ENCODE measurements at regions not wholly inside any gene's neighbourhood (a gene's known extent, or its start where the extent isn't known, plus 50 kb on each side); places are given as distances from the start of the nearest gene placed in this dataset.

DNA sequence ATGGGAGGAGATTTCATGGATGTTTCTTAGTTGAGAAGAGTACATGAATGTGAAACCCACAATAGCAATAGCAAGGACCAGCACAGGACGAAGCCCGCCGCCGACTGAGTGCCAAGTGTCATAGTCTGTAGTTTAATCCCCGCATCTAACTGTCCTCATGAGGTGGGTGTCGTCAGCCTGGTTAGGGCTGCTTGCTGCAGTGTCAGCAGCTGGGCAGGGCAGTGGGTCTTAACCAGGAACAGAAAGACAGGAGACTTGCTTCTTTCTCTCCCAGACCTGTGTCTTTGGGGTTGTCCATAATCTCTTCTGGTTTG, 146.6 kb downstream of the VAPA start:
- no peak overlapping the region for H3K27ac ChIP-seq (ENCODE audit: low read depth, low read length)

DNA sequence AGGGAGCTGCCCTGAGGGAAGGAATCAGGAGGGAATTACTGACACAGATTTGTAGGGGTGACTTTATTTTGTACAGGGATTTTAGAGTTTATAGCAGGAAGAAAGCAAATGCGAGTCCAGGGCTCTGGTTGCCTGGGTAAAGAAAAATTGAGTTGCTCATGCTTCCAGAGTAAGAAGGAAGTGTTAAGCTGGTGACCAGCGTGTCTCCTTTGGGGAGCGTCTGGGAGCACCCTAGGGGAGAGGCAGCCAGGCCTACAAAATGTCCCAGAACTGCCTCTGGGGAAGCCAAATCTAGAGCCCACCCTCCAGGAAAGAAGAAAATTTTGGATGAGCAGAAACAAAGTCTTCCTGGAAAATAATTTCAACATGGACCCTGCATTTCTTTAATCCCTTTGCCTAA, 147.0 kb downstream of the VAPA start:
- Histone ChIP-seq H4K8ac (ENCODE audit: low read depth, low read length) (no peak overlapping the region), H3K9ac (ENCODE audit: low read length) (no peak overlapping the region), H2AK5ac (ENCODE audit: low read length) (no peak overlapping the region), H3K56ac (ENCODE audit: low read length) (no peak overlapping the region), H3K4me3 (ENCODE audit: low read length) (no peak overlapping the region), H3K79me1 (ENCODE audit: low read length) (no peaks in the 10 kb centered on the region), H3K27me3 (ENCODE audit: insufficient read depth, low read length, poor library complexity) (no peaks in the 10 kb centered on the region), H2BK15ac (replicated peaks; ENCODE audit: low read depth) (no peak overlapping the region), H3K23ac (ENCODE audit: low read length) (no peak overlapping the region), H2BK120ac (ENCODE audit: low read depth, low read length) (no peak overlapping the region), H4K5ac (ENCODE audit: low read length) (no peak overlapping the region), H2BK5ac (ENCODE audit: low read length) (no peak overlapping the region), H3K36me3 (ENCODE audit: control insufficient read depth, insufficient read depth, low read length) (no peaks in the 10 kb centered on the region), H3K4me2 (ENCODE audit: low read length) (no peak overlapping the region), H3K4ac (ENCODE audit: low read depth, low read length) (no peak overlapping the region), H3K18ac (ENCODE audit: low read length) (no peak overlapping the region), H3K27ac (ENCODE audit: low read depth, low read length) (no peak overlapping the region), H3K79me2 (ENCODE audit: control insufficient read depth, insufficient read depth, low read length) (no peaks in the 10 kb centered on the region), H3K4me1 (ENCODE audit: control insufficient read depth, low read depth, low read length) (no peaks in the 10 kb centered on the region)
- DNase-seq, result no peak
- no CpG with 5 or more reads among the region's 3 CpGs for WGBS (ENCODE audit: extremely low coverage, insufficient coverage, low lambda C conversion rate)

More for the DNA sequence above, 146.6 kb downstream of the VAPA start:
- Histone ChIP-seq H3K18ac (ENCODE audit: low read length) (no peak overlapping the region), H3K27me3 (ENCODE audit: insufficient read depth, low read length, poor library complexity) (no peaks in the 10 kb centered on the region), H3K4ac (ENCODE audit: low read depth, low read length) (no peak overlapping the region), H3K79me1 (ENCODE audit: low read length) (no peaks in the 10 kb centered on the region), H3K36me3 (ENCODE audit: control insufficient read depth, insufficient read depth, low read length) (no peaks in the 10 kb centered on the region), H3K23ac (ENCODE audit: low read length) (no peak overlapping the region), H2BK15ac (replicated peaks; ENCODE audit: low read depth) (no peak overlapping the region), H3K9ac (ENCODE audit: low read length) (no peak overlapping the region), H2AK5ac (ENCODE audit: low read length) (no peak overlapping the region), H3K4me2 (ENCODE audit: low read length) (no peak overlapping the region), H2BK120ac (ENCODE audit: low read depth, low read length) (no peak overlapping the region), H3K4me3 (ENCODE audit: low read length) (no peak overlapping the region), H3K4me1 (ENCODE audit: control insufficient read depth, low read depth, low read length) (no peaks in the 10 kb centered on the region), H3K79me2 (ENCODE audit: control insufficient read depth, insufficient read depth, low read length) (no peaks in the 10 kb centered on the region), H4K8ac (ENCODE audit: low read depth, low read length) (no peak overlapping the region), H4K5ac (ENCODE audit: low read length) (no peak overlapping the region), H2BK5ac (ENCODE audit: low read length) (no peak overlapping the region), H3K56ac (ENCODE audit: low read length) (no peak overlapping the region)
- WGBS (ENCODE audit: extremely low coverage, insufficient coverage, low lambda C conversion rate), result no CpG with 5 or more reads among the region's 6 CpGs
- no peak for DNase-seq

DNA sequence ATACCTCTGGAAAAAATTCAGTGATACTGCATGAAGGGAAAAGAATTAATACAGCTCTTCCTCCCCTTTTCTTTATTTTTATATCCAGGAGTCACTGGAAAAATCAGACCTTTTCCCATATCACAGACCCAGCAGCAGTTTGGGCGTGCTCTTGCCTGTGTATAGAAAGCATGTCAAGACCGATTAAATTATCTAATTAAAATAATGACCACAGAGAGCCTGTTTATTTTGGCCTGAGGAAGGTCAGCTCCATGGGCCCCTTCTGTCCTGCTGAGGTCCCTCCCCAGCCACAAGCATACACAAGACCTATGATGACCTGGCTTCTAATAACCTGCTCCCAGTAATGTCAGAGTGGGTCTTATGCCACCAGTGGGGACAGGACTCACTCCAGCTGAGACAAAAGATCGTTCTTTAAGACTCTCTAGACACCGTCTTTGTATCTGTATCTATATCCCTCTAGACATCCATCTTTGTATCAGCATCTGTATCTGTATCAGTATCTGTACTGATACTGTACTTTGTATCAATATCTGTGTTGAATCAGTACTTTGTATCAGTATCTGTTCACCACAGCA, 147.8 kb downstream of the VAPA start:
- H3K18ac ChIP-seq (ENCODE audit: low read length), result no peak overlapping the region
- no peaks in the 10 kb centered on the region for H3K4me1 ChIP-seq (ENCODE audit: control insufficient read depth, low read depth, low read length)
- no peaks in the 10 kb centered on the region for H3K27me3 ChIP-seq (ENCODE audit: insufficient read depth, low read length, poor library complexity)
- DNase-seq, result no peak
- H2BK5ac ChIP-seq (ENCODE audit: low read length), result no peak overlapping the region
- H2AK5ac ChIP-seq (ENCODE audit: low read length), result no peak overlapping the region
- no peaks in the 10 kb centered on the region for H3K79me2 ChIP-seq (ENCODE audit: control insufficient read depth, insufficient read depth, low read length)
- no peak overlapping the region for H3K9ac ChIP-seq (ENCODE audit: low read length)
- H3K27ac ChIP-seq (ENCODE audit: low read depth, low read length), result no peak overlapping the region
- no peak overlapping the region for H4K5ac ChIP-seq (ENCODE audit: low read length)
- H3K4me3 ChIP-seq (ENCODE audit: low read length), result no peak overlapping the region
- no peak overlapping the region for H3K4ac ChIP-seq (ENCODE audit: low read depth, low read length)
- H3K36me3 ChIP-seq (ENCODE audit: control insufficient read depth, insufficient read depth, low read length), result no peaks in the 10 kb centered on the region
- no peak overlapping the region for H3K56ac ChIP-seq (ENCODE audit: low read length)
- H3K4me2 ChIP-seq (ENCODE audit: low read length), result no peak overlapping the region
- H4K8ac ChIP-seq (ENCODE audit: low read depth, low read length), result no peak overlapping the region
- H2BK15ac ChIP-seq (replicated peaks; ENCODE audit: low read depth), result no peak overlapping the region
- no peaks in the 10 kb centered on the region for H3K79me1 ChIP-seq (ENCODE audit: low read length)
- no peak overlapping the region for H3K23ac ChIP-seq (ENCODE audit: low read length)
- no peak overlapping the region for H2BK120ac ChIP-seq (ENCODE audit: low read depth, low read length)
- WGBS (ENCODE audit: extremely low coverage, insufficient coverage, low lambda C conversion rate), result no CpG with 5 or more reads among the region's 4 CpGs

DNA sequence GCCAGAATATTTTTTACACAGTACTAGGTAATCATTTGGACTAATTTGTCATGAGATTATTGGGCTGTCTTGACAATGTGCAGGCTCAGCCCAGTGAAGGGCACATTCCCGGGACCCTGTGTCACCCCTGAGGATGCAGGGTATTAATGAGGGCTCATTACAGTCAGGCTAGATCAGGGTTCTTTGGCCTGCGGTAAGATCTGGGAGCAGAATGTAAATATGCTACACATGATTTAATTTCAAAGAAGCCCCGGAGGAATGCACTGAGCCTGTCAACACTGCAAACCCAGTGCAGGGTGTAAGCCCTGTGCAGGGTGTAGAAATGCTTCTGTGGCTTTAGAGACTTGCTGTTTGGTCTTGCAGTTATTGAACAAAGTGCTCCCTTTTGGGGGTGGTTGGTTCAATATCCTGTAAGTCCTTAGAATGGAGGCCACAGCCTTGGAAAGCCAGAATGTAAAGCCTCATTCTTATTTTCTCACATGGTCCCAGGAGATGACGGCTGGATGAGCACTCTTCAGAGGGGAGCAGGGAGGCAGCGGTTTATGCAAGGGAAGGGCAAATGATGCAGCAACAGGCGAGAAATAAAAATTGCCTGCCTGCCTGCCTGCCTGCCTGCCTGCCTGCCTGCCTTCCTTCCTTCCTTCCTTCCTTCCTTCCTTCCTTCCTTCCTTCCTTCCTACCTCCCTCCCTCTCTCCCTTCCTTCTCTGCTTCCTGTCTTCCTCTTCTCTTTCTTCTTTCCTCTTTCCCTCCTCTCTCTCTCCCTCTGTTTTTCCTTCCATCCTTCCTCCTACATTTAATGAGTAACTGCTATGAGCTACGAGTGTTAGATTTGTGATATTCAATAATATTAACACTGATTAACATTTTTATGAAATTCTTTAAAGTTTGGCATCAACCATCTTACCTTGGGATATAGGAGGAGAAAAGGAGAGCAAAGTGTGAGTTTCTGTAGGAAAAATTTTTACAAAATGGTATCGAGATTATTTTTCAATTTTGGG, 148.8 kb downstream of the VAPA start:
- Histone ChIP-seq H2AK5ac (ENCODE audit: low read length) (no peak overlapping the region), H3K18ac (ENCODE audit: low read length) (no peak overlapping the region), H2BK15ac (replicated peaks; ENCODE audit: low read depth) (no peak overlapping the region), H4K8ac (ENCODE audit: low read depth, low read length) (no peak overlapping the region), H2BK5ac (ENCODE audit: low read length) (no peak overlapping the region), H2BK120ac (ENCODE audit: low read depth, low read length) (no peak overlapping the region), H3K4me1 (ENCODE audit: control insufficient read depth, low read depth, low read length) (no peaks in the 10 kb centered on the region), H3K4me2 (ENCODE audit: low read length) (no peak overlapping the region), H4K5ac (ENCODE audit: low read length) (no peak overlapping the region), H3K9ac (ENCODE audit: low read length) (no peak overlapping the region), H3K27me3 (ENCODE audit: insufficient read depth, low read length, poor library complexity) (no peaks in the 10 kb centered on the region), H3K79me2 (ENCODE audit: control insufficient read depth, insufficient read depth, low read length) (no peaks in the 10 kb centered on the region), H3K36me3 (ENCODE audit: control insufficient read depth, insufficient read depth, low read length) (no peaks in the 10 kb centered on the region), H3K56ac (ENCODE audit: low read length) (no peak overlapping the region), H3K27ac (ENCODE audit: low read depth, low read length) (no peak overlapping the region), H3K79me1 (ENCODE audit: low read length) (no peaks in the 10 kb centered on the region), H3K4ac (ENCODE audit: low read depth, low read length) (no peak overlapping the region), H3K23ac (ENCODE audit: low read length) (no peak overlapping the region), H3K4me3 (ENCODE audit: low read length) (no peak overlapping the region)
- no peak for DNase-seq
- WGBS (ENCODE audit: extremely low coverage, insufficient coverage, low lambda C conversion rate), result no CpG with 5 or more reads among the region's 8 CpGs

DNA sequence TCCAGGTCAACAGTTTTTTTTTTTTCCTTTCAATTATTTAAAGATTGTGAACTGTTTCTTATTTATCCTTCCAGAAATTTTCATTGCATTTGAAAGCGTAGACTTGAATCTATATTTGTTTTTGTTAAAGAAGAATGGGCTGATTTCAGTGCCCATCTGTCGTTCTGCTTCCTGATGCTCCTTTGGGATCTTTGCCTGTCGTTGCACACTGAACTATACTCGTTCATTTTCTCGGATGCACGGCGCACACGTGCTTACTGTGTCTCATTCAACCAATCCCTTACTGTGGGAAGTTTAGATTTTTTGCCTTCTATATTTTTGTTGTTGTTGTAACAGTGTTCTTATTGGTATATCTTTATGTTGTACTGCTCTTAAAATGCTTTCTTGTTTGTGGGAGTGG, 149.7 kb downstream of the VAPA start:
- Histone ChIP-seq H2BK15ac (replicated peaks; ENCODE audit: low read depth) (no peak overlapping the region), H3K79me2 (ENCODE audit: control insufficient read depth, insufficient read depth, low read length) (no peaks in the 10 kb centered on the region), H3K27ac (ENCODE audit: low read depth, low read length) (no peak overlapping the region), H3K9ac (ENCODE audit: low read length) (no peak overlapping the region), H3K4me2 (ENCODE audit: low read length) (no peak overlapping the region), H2BK120ac (ENCODE audit: low read depth, low read length) (no peak overlapping the region), H3K27me3 (ENCODE audit: insufficient read depth, low read length, poor library complexity) (no peaks in the 10 kb centered on the region), H2BK5ac (ENCODE audit: low read length) (no peak overlapping the region), H3K4ac (ENCODE audit: low read depth, low read length) (no peak overlapping the region), H3K23ac (ENCODE audit: low read length) (no peak overlapping the region), H4K5ac (ENCODE audit: low read length) (no peak overlapping the region), H4K8ac (ENCODE audit: low read depth, low read length) (no peak overlapping the region), H3K79me1 (ENCODE audit: low read length) (no peaks in the 10 kb centered on the region), H3K4me3 (ENCODE audit: low read length) (no peak overlapping the region), H3K18ac (ENCODE audit: low read length) (no peak overlapping the region), H3K36me3 (ENCODE audit: control insufficient read depth, insufficient read depth, low read length) (no peaks in the 10 kb centered on the region), H3K4me1 (ENCODE audit: control insufficient read depth, low read depth, low read length) (no peaks in the 10 kb centered on the region), H2AK5ac (ENCODE audit: low read length) (no peak overlapping the region), H3K56ac (ENCODE audit: low read length) (no peak overlapping the region)
- no CpG with 5 or more reads among the region's 8 CpGs for WGBS (ENCODE audit: extremely low coverage, insufficient coverage, low lambda C conversion rate)
- no peak for DNase-seq

All from mesendoderm (in vitro differentiated cells).